DOHH2 (cell line): ENCODE measurements at regions not wholly inside any gene's neighbourhood (a gene's known extent, or its start where the extent isn't known, plus 50 kb on each side); places are given as distances from the start of the nearest gene placed in this dataset.

Experiments used
- H3F3A ChIP-seq: fragments of 200-600 bp; sonication (generic), shearing (Covaris generic); 2 replicates; pipeline ENCODE4 v1.6.0; 2016; ENCODE audit warnings: antibody characterized with exemption, mild to moderate bottlenecking; ENCODE audit not compliant: control insufficient read depth, insufficient read depth
- H3K27ac ChIP-seq: fragments of 200-600 bp; sonication (generic); 2 replicates; pipeline ENCODE4 v1.5.1; 2014; ENCODE audit warnings: low read depth, mild to moderate bottlenecking, low read length, moderate library complexity
- H3K27me3 ChIP-seq: fragments of 200-600 bp; sonication (generic); 2 replicates; pipeline ENCODE4 v1.6.1; 2014; ENCODE audit warnings: mild to moderate bottlenecking, low read length, mixed read lengths; ENCODE audit not compliant: control insufficient read depth
- H3K36me3 ChIP-seq: fragments of 200-600 bp; sonication (generic); 2 replicates; pipeline ENCODE4 v1.6.1; 2014; ENCODE audit warnings: mild to moderate bottlenecking, low read length, moderate library complexity, mixed read lengths; ENCODE audit not compliant: control insufficient read depth
- H3K4me1 ChIP-seq: fragments of 200-600 bp; sonication (generic); 2 replicates; pipeline ENCODE4 v1.6.1; 2014; ENCODE audit warnings: mild to moderate bottlenecking, low read length, mixed read lengths; ENCODE audit not compliant: control insufficient read depth
- H3K4me2 ChIP-seq: fragments of 200-600 bp; sonication (generic); 2 replicates; pipeline ENCODE4 v1.6.0; 2014; ENCODE audit warnings: mild to moderate bottlenecking, low read length, moderate library complexity
- H3K4me3 ChIP-seq: fragments of 200-600 bp; sonication (generic); 2 replicates; pipeline ENCODE4 v1.5.1; 2014; ENCODE audit warnings: mild to moderate bottlenecking, low read length, mixed read lengths
- H3K79me2 ChIP-seq: fragments of 200-600 bp; sonication (generic); 2 replicates; pipeline ENCODE4 v1.6.1; 2014; ENCODE audit warnings: mild to moderate bottlenecking, low read length, mixed read lengths; ENCODE audit not compliant: control insufficient read depth
- H3K9me2 ChIP-seq: fragments of 200-600 bp; sonication (generic); replicated peaks from 2 replicates; pipeline ENCODE4 v1.6.1; 2014; ENCODE audit warnings: mild to moderate bottlenecking, low read length, mixed read lengths; ENCODE audit not compliant: control insufficient read depth
- H3K9me3 ChIP-seq: fragments of 200-600 bp; sonication (generic); 2 replicates; pipeline ENCODE4 v1.6.1; 2014; ENCODE audit warnings: antibody characterized with exemption, low read length, mixed read lengths; ENCODE audit not compliant: control insufficient read depth, insufficient read depth
- H4K20me1 ChIP-seq: fragments of 200-600 bp; sonication (generic); 2 replicates; pipeline ENCODE4 v1.6.0; 2014; ENCODE audit warnings: low read depth, mild to moderate bottlenecking, antibody characterized with exemption, low read length, moderate library complexity; ENCODE audit not compliant: control insufficient read depth, insufficient read depth
- CTCF ChIP-seq: fragments of 200-600 bp; sonication (generic); IDR thresholded peaks from one replicate; pipeline ENCODE4 v1.5.1; 2014; ENCODE audit warnings: antibody characterized with exemption, mild to moderate bottlenecking, low read depth, low read length; ENCODE audit not compliant: poor library complexity, severe bottlenecking
- EZH2phosphoT487 ChIP-seq: fragments of 200-600 bp; sonication (generic); IDR thresholded peaks from 2 replicates; pipeline ENCODE4 v1.6.1; 2017; ENCODE audit warnings: borderline replicate concordance, mild to moderate bottlenecking, antibody characterized with exemption, low read length, moderate library complexity, mixed read lengths

- no peak for TF ChIP-seq EZH2phosphoT487
- TF ChIP-seq CTCF, result no peak
- no peaks in the 10 kb centered on the region for H4K20me1 ChIP-seq
- no peaks in the 10 kb centered on the region for H3F3A ChIP-seq
- H3K4me1 ChIP-seq, result no peaks in the 10 kb centered on the region
- H3K27me3 ChIP-seq, result no peaks in the 10 kb centered on the region
- no peaks in the 10 kb centered on the region for H3K9me3 ChIP-seq
- no peaks in the 10 kb centered on the region for H3K79me2 ChIP-seq
- no peak overlapping the region for H3K27ac ChIP-seq
- no peaks in the 10 kb centered on the region for H3K9me2 ChIP-seq
- H3K4me2 ChIP-seq, result no peak overlapping the region
- H3K4me3 ChIP-seq, result no peak overlapping the region
- H3K36me3 ChIP-seq, result no peaks in the 10 kb centered on the region
Measured at GRCh38 chr1:241412646-241413045, 55.6 kb upstream of the RGS7 start.

- no peak for TF ChIP-seq EZH2phosphoT487
- no peak for TF ChIP-seq CTCF
- Histone ChIP-seq H3K36me3 (no peaks in the 10 kb centered on the region), H3K4me3 (no peak overlapping the region), H4K20me1 (no peaks in the 10 kb centered on the region), H3K79me2 (no peaks in the 10 kb centered on the region), H3K9me2 (no peaks in the 10 kb centered on the region), H3K27me3 (no peaks in the 10 kb centered on the region), H3K4me1 (no peaks in the 10 kb centered on the region), H3K27ac (no peak overlapping the region), H3K4me2 (no peak overlapping the region), H3F3A (no peaks in the 10 kb centered on the region), H3K9me3 (no peaks in the 10 kb centered on the region)
Measured at GRCh38 chr1:241411776-241412338, 54.9 kb upstream of the RGS7 start.

GRCh38 chr1:241411056-241411775, 54.2 kb upstream of the RGS7 start:
- no peak overlapping the region for H3K27ac ChIP-seq
- no peaks in the 10 kb centered on the region for H3K36me3 ChIP-seq
- H4K20me1 ChIP-seq, result no peaks in the 10 kb centered on the region
- no peaks in the 10 kb centered on the region for H3K4me1 ChIP-seq
- no peaks in the 10 kb centered on the region for H3F3A ChIP-seq
- H3K79me2 ChIP-seq, result no peaks in the 10 kb centered on the region
- H3K27me3 ChIP-seq, result no peaks in the 10 kb centered on the region
- no peaks in the 10 kb centered on the region for H3K9me2 ChIP-seq
- H3K4me2 ChIP-seq, result no peak overlapping the region
- no peaks in the 10 kb centered on the region for H3K9me3 ChIP-seq
- H3K4me3 ChIP-seq, result no peak overlapping the region
- no peak for TF ChIP-seq CTCF
